Peyer's patch (tissue), 4 donors: ENCODE measurements at regions not wholly inside any gene's neighbourhood (a gene's known extent, or its start where the extent isn't known, plus 50 kb on each side); places are given as distances from the start of the nearest gene placed in this dataset.

Source experiments
- POLR2A ChIP-seq, 2 donors: fragments of 450-650 bp; IDR thresholded peaks; one replicate each; pipeline ENCODE4 v1.5.1; 2017; ENCODE audit warnings: antibody characterized with exemption in 2 of 2, mild to moderate bottlenecking in 2 of 2, moderate library complexity in 2 of 2
- TF ChIP-seq, protein P1 (sequence below), 6 experiments: fragments of 450-650 bp in 4 of 6; fragments of 200-600 bp in 2 of 6; sonication (generic) in 1 of 6; IDR thresholded peaks; one replicate each; pipeline ENCODE4 v1.5.1; 2017 to 2019; ENCODE audit warnings: antibody characterized with exemption in 6 of 6, mild to moderate bottlenecking in 3 of 6, moderate library complexity in 1 of 6

DNA sequence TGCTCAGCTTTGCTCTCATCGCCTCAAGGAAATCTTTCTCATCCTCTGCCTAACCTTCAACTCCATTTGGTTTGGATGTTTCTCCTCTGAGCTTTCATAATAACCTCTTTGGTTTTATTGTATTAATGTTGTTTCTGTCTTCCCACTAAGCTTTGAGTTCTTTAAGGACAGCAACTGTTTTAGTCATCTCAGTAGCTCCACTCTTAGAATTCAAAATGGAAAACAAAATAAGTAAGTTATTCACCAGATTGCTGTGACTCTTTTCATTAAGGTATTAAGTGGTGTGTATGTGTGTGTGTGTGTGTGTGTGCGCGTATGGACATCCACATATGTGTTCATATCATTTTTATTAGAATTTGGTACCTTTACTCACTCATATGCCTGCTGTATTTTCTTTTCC lies 279.2 kb upstream of the BOD1L1 start:
- TF ChIP-seq POLR2A (IDR thresholded peaks at IDR 0.05): no peak
- TF ChIP-seq, protein P1, sequence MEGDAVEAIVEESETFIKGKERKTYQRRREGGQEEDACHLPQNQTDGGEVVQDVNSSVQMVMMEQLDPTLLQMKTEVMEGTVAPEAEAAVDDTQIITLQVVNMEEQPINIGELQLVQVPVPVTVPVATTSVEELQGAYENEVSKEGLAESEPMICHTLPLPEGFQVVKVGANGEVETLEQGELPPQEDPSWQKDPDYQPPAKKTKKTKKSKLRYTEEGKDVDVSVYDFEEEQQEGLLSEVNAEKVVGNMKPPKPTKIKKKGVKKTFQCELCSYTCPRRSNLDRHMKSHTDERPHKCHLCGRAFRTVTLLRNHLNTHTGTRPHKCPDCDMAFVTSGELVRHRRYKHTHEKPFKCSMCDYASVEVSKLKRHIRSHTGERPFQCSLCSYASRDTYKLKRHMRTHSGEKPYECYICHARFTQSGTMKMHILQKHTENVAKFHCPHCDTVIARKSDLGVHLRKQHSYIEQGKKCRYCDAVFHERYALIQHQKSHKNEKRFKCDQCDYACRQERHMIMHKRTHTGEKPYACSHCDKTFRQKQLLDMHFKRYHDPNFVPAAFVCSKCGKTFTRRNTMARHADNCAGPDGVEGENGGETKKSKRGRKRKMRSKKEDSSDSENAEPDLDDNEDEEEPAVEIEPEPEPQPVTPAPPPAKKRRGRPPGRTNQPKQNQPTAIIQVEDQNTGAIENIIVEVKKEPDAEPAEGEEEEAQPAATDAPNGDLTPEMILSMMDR (IDR thresholded peaks at IDR 0.05): no peak
